GM21423 (cell line): ENCODE measurements at regions not wholly inside any gene's neighbourhood (a gene's known extent, or its start where the extent isn't known, plus 50 kb on each side); places are given as distances from the start of the nearest gene placed in this dataset.
"Not testable (repeated sequence)": the region's sequence is repeated elsewhere in the genome, so short reads cannot be mapped to it uniquely, and the experiment has no call there.

Experiments used
- ATAC-seq: cut with Tn5 transposase; IDR thresholded peaks from one replicate; pipeline ENCODE4 v1.9.1; 2021; ENCODE audit warnings: mild to moderate bottlenecking, moderate library complexity; ENCODE audit not compliant: unreplicated experiment

- no peak for ATAC-seq
Observed at GRCh38 chr6:3920321-3920720, 71.1 kb downstream of the FAM50B start.

DNA sequence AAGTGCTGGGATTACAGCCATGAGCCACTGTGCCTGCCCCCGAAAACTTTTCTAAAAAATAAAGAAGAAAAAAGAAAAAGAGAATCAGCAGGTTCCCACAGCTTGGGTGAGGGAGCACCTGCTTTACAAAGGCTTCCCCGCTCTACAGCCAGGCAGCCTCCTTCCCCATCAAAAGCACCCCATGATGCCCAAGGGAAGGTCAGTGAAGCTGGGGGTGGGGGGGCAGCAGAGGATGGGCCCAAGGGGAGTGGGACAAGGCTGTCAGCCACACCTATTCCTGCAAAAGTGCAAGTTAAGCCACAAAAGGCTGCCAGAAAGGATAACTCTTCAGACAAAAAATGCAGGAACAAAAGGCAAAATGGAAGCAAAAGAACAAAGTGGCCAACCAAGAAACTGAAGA is 72.5 kb downstream of the FAM50B start:
- ATAC-seq = no peak

GRCh38 chr6:3922619-3923018 is 73.4 kb downstream of the FAM50B start:
- ATAC-seq = not testable (repeated sequence)

DNA sequence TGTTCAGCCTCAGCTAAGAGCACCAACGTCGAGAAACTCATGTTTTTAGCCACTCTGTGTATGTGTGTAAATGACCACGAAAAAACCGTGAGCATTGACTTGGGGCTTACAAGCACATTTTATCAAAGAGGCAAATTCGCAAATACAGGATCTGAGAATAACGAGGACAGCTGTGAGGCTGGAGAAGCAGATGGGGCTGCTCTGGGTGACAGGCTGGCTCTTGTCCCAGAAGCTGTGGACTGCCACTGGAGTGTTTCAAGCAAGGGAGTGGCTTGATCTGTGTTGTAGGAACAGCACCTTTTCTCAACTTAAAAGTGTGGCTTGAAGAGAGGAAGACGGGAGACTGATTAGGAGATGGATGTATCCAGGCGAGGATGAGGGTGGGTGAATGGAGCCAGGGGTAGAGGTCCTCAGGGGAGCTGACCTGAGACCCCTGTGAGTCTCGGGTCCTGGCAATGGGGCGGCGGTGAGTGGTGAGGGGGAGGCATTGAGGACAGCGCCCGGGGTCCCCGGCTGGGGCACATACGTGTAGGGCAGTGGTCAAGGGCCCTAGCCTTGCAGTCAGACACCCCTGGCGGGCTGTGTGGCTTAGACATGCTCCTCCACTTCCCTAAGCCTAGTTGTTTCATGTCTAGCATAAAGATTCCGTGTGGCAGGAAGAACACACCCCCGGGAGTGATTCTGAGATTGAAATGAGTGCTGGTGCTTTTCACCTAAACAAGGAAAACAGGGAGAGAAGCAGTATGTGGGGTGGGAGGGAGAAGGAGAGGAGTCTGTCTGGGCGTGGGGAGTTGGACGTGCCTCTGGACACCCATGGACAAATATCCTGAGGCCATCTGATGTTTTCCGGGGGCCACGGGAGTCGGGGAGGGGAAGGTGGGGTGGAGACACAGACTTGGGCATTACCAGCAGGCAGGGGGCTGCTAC is 76.3 kb downstream of the FAM50B start:
- not testable (repeated sequence) for ATAC-seq

DNA sequence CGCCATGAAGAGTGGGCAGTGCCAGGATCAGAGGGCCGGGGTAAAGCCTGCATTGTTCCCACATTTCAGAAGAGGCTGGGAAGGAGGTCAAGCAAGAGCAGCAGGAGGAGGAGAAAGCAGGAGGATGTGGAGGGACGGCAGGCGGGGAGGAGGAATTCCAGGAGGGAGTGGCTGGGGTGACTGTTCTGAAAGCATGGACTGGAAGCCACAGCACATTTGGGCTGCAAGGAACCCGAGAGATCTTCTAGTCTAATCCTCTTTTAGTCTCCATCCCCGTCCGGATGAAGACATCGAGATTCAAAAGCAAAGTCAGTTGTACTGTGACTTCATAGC is 76.9 kb downstream of the FAM50B start:
- ATAC-seq = no peak

DNA sequence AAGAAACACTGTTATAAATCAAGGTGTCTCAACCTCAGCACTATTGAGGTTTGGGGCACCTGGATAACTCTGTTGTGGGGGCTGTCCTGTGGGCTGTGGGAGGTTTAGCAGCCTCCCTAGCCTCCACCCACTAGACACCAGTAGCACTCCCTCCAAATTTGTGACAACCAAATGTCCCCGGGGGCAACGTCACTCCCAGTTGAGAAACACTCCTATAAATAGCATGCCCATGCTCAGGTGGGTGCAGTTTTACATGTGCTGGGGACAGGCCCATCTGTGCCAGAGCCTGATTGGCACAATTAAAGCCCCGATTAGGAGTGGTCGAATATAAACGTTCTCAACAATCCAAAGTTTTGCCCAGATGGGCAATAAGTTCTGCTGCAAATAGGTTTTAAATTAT is 78.9 kb downstream of the FAM50B start:
- no peak for ATAC-seq

DNA sequence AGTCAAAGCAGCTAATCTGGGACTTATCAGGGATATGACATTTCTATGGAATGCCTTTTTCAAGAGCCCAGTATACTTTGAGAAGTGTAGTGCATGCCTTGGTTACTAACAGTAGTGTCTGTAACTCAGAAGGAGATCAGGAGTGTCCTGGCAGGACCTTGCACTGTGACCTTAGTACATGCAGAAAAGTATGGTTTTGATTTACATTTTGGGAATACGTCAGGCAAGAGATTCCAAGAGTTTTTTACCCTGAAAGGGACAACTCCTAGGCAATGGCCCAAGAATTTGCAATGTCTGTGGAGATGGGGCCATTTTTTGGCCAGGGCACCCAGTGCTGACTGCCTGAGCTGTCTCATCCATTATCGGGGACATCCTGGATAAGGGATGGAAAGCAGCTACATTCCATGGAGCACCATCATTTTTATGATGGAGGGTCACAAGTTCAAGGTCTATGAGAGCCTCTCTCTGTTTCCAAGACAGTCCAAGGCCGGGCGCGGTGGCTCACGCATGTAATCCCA is 80.2 kb downstream of the FAM50B start:
- ATAC-seq = no peak

DNA sequence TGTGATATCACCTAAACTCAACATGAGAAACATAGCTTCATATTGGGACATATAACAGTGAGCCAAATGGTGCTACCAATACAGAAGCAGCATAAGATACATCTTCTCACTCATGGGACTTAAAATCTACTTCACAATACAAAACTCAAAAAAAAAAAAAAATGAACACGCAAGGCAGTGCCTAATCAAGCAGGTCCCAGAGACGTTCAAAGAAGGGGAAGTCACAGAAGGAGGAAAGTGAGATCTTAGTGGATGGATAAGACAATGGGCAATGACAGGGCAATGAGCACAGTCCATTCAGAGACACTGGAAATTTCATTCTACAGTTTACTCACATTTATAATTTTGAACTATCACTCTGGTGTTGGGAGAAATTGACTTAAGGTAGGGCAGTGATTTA is 88.3 kb downstream of the FAM50B start:
- ATAC-seq = no peak

- no peak for ATAC-seq
Observed at GRCh38 chr6:3938715-3939367, 89.7 kb downstream of the FAM50B start.

- ATAC-seq = no peak
Observed at GRCh38 chr6:3939368-3939958, 90.3 kb downstream of the FAM50B start.

- ATAC-seq = no peak
Observed at GRCh38 chr6:3939964-3940363, 90.8 kb downstream of the FAM50B start.

DNA sequence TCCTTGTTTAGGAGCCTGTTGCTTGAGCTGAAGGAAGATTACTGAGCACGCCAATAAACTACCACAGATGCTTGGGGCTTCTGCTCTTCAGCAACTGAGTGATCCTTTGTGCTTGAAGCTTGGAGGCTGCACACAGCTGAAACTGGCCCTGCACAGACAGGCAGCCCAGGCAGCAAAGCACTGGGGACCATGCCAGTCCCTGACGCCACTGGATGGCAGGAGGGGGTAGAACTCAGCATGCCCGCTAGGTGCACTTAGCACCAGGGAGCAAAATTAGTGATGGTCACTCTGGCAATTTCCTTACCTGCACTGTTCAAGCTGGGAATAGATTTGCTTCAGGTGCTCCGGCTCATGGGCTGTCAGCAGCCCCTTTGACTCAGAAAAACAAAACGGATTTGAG is 91.5 kb downstream of the FAM50B start:
- ATAC-seq = no peak

GRCh38 chr6:3943331-3943765 is 94.2 kb downstream of the FAM50B start:
- no peak for ATAC-seq

DNA sequence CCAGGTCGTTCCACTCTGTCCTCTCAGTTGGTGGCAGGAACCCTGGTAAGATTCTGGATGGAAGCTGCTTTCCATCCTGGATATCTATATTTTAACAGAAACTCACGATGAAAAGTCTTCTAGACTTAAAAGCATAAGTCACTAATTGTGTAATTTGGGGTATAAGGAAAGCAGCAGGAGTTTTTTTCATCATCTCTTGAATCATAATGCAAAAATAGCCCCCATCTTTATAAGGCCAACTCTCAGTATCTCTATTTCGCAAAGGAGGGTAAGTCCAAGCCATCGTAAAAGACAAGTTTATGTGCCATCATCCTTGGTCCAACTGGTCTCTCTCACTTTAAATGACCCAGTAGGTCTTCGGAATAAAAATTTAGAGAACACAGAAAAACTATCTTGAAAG is 95.1 kb downstream of the FAM50B start:
- ATAC-seq = no peak

DNA sequence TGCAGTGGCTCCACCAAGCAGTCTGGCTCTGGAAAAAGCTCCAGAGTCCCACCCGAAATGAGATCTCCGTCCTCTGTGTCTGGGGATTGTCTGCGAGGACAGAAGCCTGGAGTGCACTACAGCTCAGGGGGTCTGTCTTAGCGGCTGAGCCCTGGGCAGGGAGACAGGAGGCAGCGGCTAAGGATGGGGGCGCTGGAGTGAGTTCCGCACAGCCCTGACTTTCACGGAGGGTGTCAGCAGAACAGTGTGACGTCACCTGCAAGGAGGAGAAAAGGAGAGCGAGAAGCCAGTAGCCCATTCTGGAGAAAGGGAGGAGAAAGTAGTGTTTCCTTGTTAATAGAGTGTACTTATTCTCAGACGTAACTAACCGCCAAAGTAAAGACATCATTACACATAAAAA is 97.6 kb downstream of the FAM50B start:
- ATAC-seq = no peak

DNA sequence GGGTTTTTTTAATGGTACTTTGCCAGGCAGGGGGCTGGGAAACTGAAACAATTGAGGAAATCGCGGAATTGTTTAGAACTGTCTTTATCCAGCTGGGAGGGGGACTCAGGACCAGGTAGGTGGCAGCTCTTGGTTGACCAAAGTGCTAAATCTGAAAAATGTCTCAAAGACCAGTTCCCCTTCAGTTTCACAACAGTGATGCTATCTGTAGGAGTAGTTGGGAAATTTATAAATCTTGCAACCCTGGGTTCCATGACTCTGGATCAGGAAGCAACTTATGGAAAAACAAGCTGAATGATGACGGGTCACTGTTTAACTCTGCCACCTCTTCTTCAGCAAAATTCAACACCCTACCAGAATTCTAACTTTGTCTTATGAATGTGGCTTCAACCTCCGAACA is 99.7 kb downstream of the FAM50B start:
- ATAC-seq = no peak

- ATAC-seq = no peak
Observed at GRCh38 chr6:3949521-3949920, 100.3 kb downstream of the FAM50B start.

DNA sequence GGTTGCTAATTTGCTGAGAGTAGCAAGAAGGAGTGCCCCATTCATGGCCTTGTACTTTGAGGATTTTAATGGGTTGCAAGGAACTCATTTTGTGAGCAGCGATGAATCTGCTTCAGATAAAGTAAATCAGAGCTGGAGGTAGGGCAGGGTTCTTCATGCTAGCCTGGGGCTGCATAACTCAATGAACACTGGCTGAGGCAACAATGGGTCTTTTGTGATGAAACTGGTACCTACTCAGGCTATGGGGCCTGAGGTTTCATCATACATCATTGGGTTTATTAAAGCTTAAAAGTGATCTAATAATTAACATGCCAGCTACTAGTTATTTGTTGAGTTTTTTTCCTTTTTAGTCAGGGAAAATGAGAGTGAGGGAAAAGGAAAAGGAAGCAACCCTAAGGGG is 106.9 kb downstream of the FAM50B start:
- ATAC-seq = no peak

- ATAC-seq = no peak
Observed at GRCh38 chr6:3957321-3957720, 108.1 kb downstream of the FAM50B start.

- no peak for ATAC-seq
Observed at GRCh38 chr6:3958255-3958654, 109.1 kb downstream of the FAM50B start.

- no peak for ATAC-seq
Observed at GRCh38 chr6:3959385-3959784, 110.2 kb downstream of the FAM50B start.
